ENCODE measurements at regions not wholly inside any gene's neighbourhood (a gene's known extent, or its start where the extent isn't known, plus 50 kb on each side); places are given as distances from the start of the nearest gene placed in this dataset.
"Not testable (repeated sequence)": the region's sequence is repeated elsewhere in the genome, so short reads cannot be mapped to it uniquely, and the experiment has no call there.

GRCh38 chr7:65795392-65795716 is 77.5 kb upstream of the VKORC1L1 start:
- TF ChIP-seq CTCF (IDR thresholded peaks at IDR 0.05; ENCODE audit: insufficient read depth, low read depth, low read length); EZH2 (IDR thresholded peaks at IDR 0.05; ENCODE audit: insufficient read depth, low read length): not testable (repeated sequence)
